ENCODE measurements at regions not wholly inside any gene's neighbourhood (a gene's known extent, or its start where the extent isn't known, plus 50 kb on each side); places are given as distances from the start of the nearest gene placed in this dataset.
"Not testable (repeated sequence)": the region's sequence is repeated elsewhere in the genome, so short reads cannot be mapped to it uniquely, and the experiment has no call there.

GRCh38 chr21:32962268-32962667 lies 63.5 kb upstream of the OLIG2 start:
- Histone ChIP-seq H3K79me1 (ENCODE audit: low read length) (no peaks in the 10 kb centered on the region), H3K9ac (ENCODE audit: low read length) (no peak overlapping the region), H3K36me3 (ENCODE audit: control insufficient read depth in 1 of 2, insufficient read depth in 2 of 2, low read length in 2 of 2) (no peaks in the 10 kb centered on the region), H3K4me2 (ENCODE audit: low read length) (no peak overlapping the region), H2AK5ac (ENCODE audit: low read length) (no peak overlapping the region), H3K4me3 (ENCODE audit: low read depth, low read length) (no peak overlapping the region), H2BK120ac (ENCODE audit: insufficient read depth, low read length, poor library complexity) (no peak overlapping the region), H3K27me3 (ENCODE audit: insufficient read depth, low read length) (no peaks in the 10 kb centered on the region), H4K8ac (ENCODE audit: low read depth, low read length) (no peak overlapping the region), H3K4ac (ENCODE audit: low read depth, low read length) (no peak overlapping the region), H2BK5ac (ENCODE audit: low read depth, low read length, poor library complexity) (no peak overlapping the region), H4K12ac (ENCODE audit: low read depth, low read length) (no peak overlapping the region), H3K4me1 (ENCODE audit: control insufficient read depth in 1 of 2, insufficient read depth in 2 of 2, low read length in 2 of 2) (peaks cover 2% of the 10 kb centered on the region in 2 experiments), H3K9me3 (ENCODE audit: insufficient read depth, low read depth, low read length) (no peaks in the 10 kb centered on the region), H4K91ac (ENCODE audit: low read depth, low read length) (no peak overlapping the region), H3K14ac (ENCODE audit: low read length) (no peak overlapping the region), H2AFZ (ENCODE audit: insufficient read depth, low read length, poor library complexity) (no peak overlapping the region), H3K18ac (ENCODE audit: low read length) (no peak overlapping the region), H3K23ac (ENCODE audit: low read length) (no peak overlapping the region), H3K79me2 (ENCODE audit: control insufficient read depth, insufficient read depth, low read length, poor library complexity) (no peaks in the 10 kb centered on the region), H3K27ac (ENCODE audit: low read depth, low read length) (no peak overlapping the region), H2BK12ac (ENCODE audit: low read length) (no peak overlapping the region)
- WGBS (ENCODE audit: extremely low coverage, insufficient coverage, insufficient read length) = no CpG with 5 or more reads among the region's 4 CpGs
- no peak for DNase-seq

GRCh38 chr21:32965129-32965680 lies 60.5 kb upstream of the OLIG2 start:
- H3K14ac ChIP-seq (ENCODE audit: low read length) = no peak overlapping the region
- H3K9ac ChIP-seq (ENCODE audit: low read length) = no peak overlapping the region
- no peaks in the 10 kb centered on the region for H3K9me3 ChIP-seq (ENCODE audit: insufficient read depth, low read depth, low read length)
- H3K36me3 ChIP-seq (ENCODE audit: control insufficient read depth in 1 of 2, insufficient read depth in 2 of 2, low read length in 2 of 2) = no peaks in the 10 kb centered on the region
- no peak overlapping the region for H4K91ac ChIP-seq (ENCODE audit: low read depth, low read length)
- H3K27me3 ChIP-seq (ENCODE audit: insufficient read depth, low read length) = no peaks in the 10 kb centered on the region
- H2AK5ac ChIP-seq (ENCODE audit: low read length) = no peak overlapping the region
- no peak overlapping the region for H3K27ac ChIP-seq (ENCODE audit: low read depth, low read length)
- H4K12ac ChIP-seq (ENCODE audit: low read depth, low read length) = no peak overlapping the region
- no peak overlapping the region for H4K8ac ChIP-seq (ENCODE audit: low read depth, low read length)
- H3K79me2 ChIP-seq (ENCODE audit: control insufficient read depth, insufficient read depth, low read length, poor library complexity) = no peaks in the 10 kb centered on the region
- H3K4me1 ChIP-seq (ENCODE audit: control insufficient read depth in 1 of 2, insufficient read depth in 2 of 2, low read length in 2 of 2) = no peaks in the 10 kb centered on the region
- no peak for DNase-seq
- H3K23ac ChIP-seq (ENCODE audit: low read length) = no peak overlapping the region
- H3K18ac ChIP-seq (ENCODE audit: low read length) = no peak overlapping the region
- H2AFZ ChIP-seq (ENCODE audit: insufficient read depth, low read length, poor library complexity) = no peak overlapping the region
- H3K4ac ChIP-seq (ENCODE audit: low read depth, low read length) = no peak overlapping the region
- no peaks in the 10 kb centered on the region for H3K79me1 ChIP-seq (ENCODE audit: low read length)
- no CpG with 5 or more reads among the region's 4 CpGs for WGBS (ENCODE audit: extremely low coverage, insufficient coverage, insufficient read length)
- H3K4me3 ChIP-seq (ENCODE audit: low read depth, low read length) = no peak overlapping the region
- H3K4me2 ChIP-seq (ENCODE audit: low read length) = no peak overlapping the region
- H2BK12ac ChIP-seq (ENCODE audit: low read length) = no peak overlapping the region
- no peak overlapping the region for H2BK120ac ChIP-seq (ENCODE audit: insufficient read depth, low read length, poor library complexity)
- H2BK5ac ChIP-seq (ENCODE audit: low read depth, low read length, poor library complexity) = no peak overlapping the region

GRCh38 chr21:32966120-32966519 lies 59.6 kb upstream of the OLIG2 start:
- Histone ChIP-seq H2AK5ac (ENCODE audit: low read length) (no peak overlapping the region), H3K27me3 (ENCODE audit: insufficient read depth, low read length) (no peaks in the 10 kb centered on the region), H3K9ac (ENCODE audit: low read length) (no peak overlapping the region), H3K4me1 (ENCODE audit: control insufficient read depth in 1 of 2, insufficient read depth in 2 of 2, low read length in 2 of 2) (no peaks in the 10 kb centered on the region), H2AFZ (ENCODE audit: insufficient read depth, low read length, poor library complexity) (no peak overlapping the region), H2BK12ac (ENCODE audit: low read length) (no peak overlapping the region), H3K9me3 (ENCODE audit: insufficient read depth, low read depth, low read length) (no peaks in the 10 kb centered on the region), H3K79me2 (ENCODE audit: control insufficient read depth, insufficient read depth, low read length, poor library complexity) (no peaks in the 10 kb centered on the region), H4K8ac (ENCODE audit: low read depth, low read length) (no peak overlapping the region), H3K4me2 (ENCODE audit: low read length) (no peak overlapping the region), H3K4ac (ENCODE audit: low read depth, low read length) (no peak overlapping the region), H4K12ac (ENCODE audit: low read depth, low read length) (no peak overlapping the region), H3K79me1 (ENCODE audit: low read length) (no peaks in the 10 kb centered on the region), H3K36me3 (ENCODE audit: control insufficient read depth in 1 of 2, insufficient read depth in 2 of 2, low read length in 2 of 2) (no peaks in the 10 kb centered on the region), H2BK5ac (ENCODE audit: low read depth, low read length, poor library complexity) (no peak overlapping the region), H3K23ac (ENCODE audit: low read length) (no peak overlapping the region), H3K18ac (ENCODE audit: low read length) (no peak overlapping the region), H2BK120ac (ENCODE audit: insufficient read depth, low read length, poor library complexity) (no peak overlapping the region), H3K27ac (ENCODE audit: low read depth, low read length) (no peak overlapping the region), H4K91ac (ENCODE audit: low read depth, low read length) (no peak overlapping the region), H3K14ac (ENCODE audit: low read length) (no peak overlapping the region), H3K4me3 (ENCODE audit: low read depth, low read length) (no peak overlapping the region)
- DNase-seq = no peak
- WGBS (ENCODE audit: extremely low coverage, insufficient coverage, insufficient read length) = no CpG with 5 or more reads among the region's 7 CpGs

- WGBS (ENCODE audit: extremely low coverage, insufficient coverage, insufficient read length) = no CpG with 5 or more reads among the region's 8 CpGs
- not testable (repeated sequence) for H3K4ac ChIP-seq (ENCODE audit: low read depth, low read length); H3K79me1 ChIP-seq (ENCODE audit: low read length); H3K4me2 ChIP-seq (ENCODE audit: low read length); H3K14ac ChIP-seq (ENCODE audit: low read length); H2BK12ac ChIP-seq (ENCODE audit: low read length); H4K12ac ChIP-seq (ENCODE audit: low read depth, low read length); H3K4me3 ChIP-seq (ENCODE audit: low read depth, low read length); H3K9ac ChIP-seq (ENCODE audit: low read length); H4K91ac ChIP-seq (ENCODE audit: low read depth, low read length); H3K27me3 ChIP-seq (ENCODE audit: insufficient read depth, low read length); H2BK120ac ChIP-seq (ENCODE audit: insufficient read depth, low read length, poor library complexity); DNase-seq; H4K8ac ChIP-seq (ENCODE audit: low read depth, low read length); H3K23ac ChIP-seq (ENCODE audit: low read length); H3K4me1 ChIP-seq (ENCODE audit: control insufficient read depth in 1 of 2, insufficient read depth in 2 of 2, low read length in 2 of 2); H2AK5ac ChIP-seq (ENCODE audit: low read length); H3K36me3 ChIP-seq (ENCODE audit: control insufficient read depth in 1 of 2, insufficient read depth in 2 of 2, low read length in 2 of 2); H3K18ac ChIP-seq (ENCODE audit: low read length); H3K27ac ChIP-seq (ENCODE audit: low read depth, low read length); H3K79me2 ChIP-seq (ENCODE audit: control insufficient read depth, insufficient read depth, low read length, poor library complexity); H2BK5ac ChIP-seq (ENCODE audit: low read depth, low read length, poor library complexity); H2AFZ ChIP-seq (ENCODE audit: insufficient read depth, low read length, poor library complexity); H3K9me3 ChIP-seq (ENCODE audit: insufficient read depth, low read depth, low read length)
Measured at GRCh38 chr21:32968103-32968502, 57.6 kb upstream of the OLIG2 start.

All from trophoblast cell (in vitro differentiated cells and primary cell).